NCI-H748 treated with DMSO at 0.1 percent for 48 hours (cell line): ENCODE measurements at regions not wholly inside any gene's neighbourhood (a gene's known extent, or its start where the extent isn't known, plus 50 kb on each side); places are given as distances from the start of the nearest gene placed in this dataset.
"Not testable (repeated sequence)": the region's sequence is repeated elsewhere in the genome, so short reads cannot be mapped to it uniquely, and the experiment has no call there.

Experiments used
- DNase-seq: peaks from one replicate; lab custom pipeline; 2025; lab: John Stamatoyannopoulos, UW

- DNase-seq, result not testable (repeated sequence)
These were observed 122.5 kb upstream of the FBXO28 start for GRCh38 chr1:223991297-223991857.

- DNase-seq, result not testable (repeated sequence)
These were observed 116.2 kb upstream of the TP53BP2 start for GRCh38 chr1:223961985-223962384.

DNA sequence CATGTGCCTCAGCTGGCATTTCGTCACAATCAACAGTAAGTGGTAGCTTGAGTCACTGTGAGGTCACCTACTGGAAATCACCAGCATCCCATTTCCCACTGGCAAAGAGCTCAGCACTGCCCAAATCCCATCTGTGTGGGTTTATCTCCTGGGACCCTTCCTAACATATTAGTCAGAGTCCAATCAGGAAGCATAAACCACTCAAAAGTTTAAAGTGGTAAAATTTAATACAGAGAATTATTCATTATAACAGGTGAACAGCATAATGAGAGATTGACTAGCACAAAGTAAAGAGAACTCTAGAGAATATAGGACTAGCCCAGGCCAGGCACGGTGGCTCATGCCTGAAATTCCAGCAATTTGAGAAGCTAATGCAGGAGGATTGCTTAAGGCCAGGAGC, 107.1 kb upstream of the TP53BP2 start:
- not testable (repeated sequence) for DNase-seq

DNA sequence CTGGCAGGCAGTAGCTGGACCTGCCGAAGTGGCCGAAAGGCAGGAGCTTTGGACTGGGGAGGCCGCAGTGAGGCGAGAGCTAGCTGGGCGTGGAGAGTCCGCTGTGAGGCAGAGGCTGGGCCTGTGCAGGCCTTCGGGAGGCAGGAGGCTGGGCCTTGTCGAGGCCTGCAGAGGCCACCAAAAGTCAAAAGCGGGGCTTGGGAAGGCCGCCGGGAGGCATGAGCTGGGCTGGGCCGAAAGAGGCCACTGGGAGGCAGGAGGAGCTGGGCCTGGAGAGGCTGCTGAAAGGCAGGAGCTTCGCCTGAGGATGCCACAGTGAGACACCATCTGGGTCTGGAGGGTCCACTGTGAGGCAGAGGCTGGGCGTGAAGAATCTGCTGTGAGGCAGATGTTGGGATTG, 105.8 kb upstream of the TP53BP2 start:
- DNase-seq, result not testable (repeated sequence)

GRCh38 chr1:223949944-223950343, 104.2 kb upstream of the TP53BP2 start:
- DNase-seq, result not testable (repeated sequence)

DNA sequence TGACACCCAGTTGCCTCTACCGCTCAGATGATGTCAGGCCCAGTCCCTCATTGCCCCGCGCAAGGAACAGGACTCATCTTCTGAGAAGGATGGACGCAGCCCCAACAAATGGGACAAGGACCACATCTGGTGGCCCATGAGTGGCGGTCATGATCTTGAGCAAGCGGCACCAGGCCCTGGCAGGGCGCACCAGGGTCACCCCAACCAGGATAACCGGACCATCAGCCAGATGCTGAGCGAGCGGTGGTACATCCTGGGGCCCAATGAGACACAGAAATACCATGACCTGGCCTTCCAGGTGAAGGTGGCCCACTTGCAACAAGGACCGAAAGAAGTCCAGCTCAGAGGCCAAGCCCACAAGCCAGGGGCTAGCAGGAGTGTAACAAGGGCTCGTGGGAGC, 102.3 kb upstream of the TP53BP2 start:
- not testable (repeated sequence) for DNase-seq

- DNase-seq, result not testable (repeated sequence)
These were observed 90.8 kb upstream of the TP53BP2 start for GRCh38 chr1:223936592-223936991.

DNA sequence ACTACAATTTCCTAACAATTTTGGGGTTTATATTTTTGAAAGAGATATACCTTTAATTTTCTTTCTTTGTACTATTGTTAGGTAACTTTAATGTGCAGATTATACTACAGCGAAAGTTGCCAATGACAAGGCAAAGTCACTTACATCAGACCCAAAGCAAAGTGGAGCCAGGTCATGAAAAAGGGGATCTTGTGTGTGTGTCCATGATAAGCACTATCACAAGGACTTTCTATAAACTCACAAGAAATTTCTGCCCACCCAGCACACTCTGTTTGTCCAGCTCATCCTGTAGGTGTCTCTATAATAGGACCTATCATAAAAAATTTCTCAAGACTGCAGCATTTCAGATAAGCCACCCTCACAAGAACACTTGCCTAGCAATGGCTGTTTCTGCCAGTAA, 85.7 kb upstream of the TP53BP2 start:
- not testable (repeated sequence) for DNase-seq

DNA sequence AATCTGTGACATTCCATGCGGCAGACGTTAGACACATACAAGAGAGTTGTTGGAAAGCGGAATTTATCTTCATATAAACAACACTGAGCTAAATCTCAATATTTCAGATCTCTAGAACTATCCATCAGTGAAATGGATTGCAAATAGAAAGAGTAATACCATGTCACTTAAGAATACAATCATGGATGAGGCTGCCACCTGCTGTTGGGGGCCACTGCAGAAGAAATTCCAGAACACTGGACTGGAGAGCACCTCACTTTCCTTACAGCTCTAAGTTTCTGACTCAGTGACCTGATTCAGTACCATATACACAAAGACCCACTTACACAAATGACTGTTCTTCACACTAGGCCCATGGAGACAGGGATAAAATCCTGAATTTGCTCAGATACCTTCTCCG, 75.1 kb upstream of the TP53BP2 start:
- not testable (repeated sequence) for DNase-seq

GRCh38 chr1:223915476-223915875, 69.7 kb upstream of the TP53BP2 start:
- DNase-seq, result not testable (repeated sequence)

GRCh38 chr1:223913715-223914114, 68.0 kb upstream of the TP53BP2 start:
- not testable (repeated sequence) for DNase-seq

- DNase-seq, result not testable (repeated sequence)
These were observed 62.3 kb upstream of the TP53BP2 start for GRCh38 chr1:223907943-223908587.

DNA sequence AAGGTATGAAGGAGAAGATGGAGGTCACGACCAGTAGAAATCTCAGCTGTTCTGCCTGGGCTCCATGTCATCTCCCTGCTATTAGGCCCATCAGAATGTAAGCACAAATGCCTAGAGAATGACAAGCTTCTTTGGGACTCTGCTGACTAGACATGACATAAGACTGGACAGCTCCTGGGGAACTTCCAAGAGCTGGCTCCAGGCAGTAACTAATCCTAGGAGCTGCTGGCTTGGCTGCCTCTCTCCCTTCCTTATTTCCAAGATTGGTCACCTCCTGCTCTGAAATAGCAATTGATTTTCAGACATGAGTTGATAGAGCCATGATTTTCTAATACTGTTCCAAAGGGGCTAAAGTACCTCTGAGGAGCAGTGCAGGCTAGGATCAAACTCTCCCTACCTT, 57.5 kb upstream of the TP53BP2 start:
- DNase-seq, result not testable (repeated sequence)

DNA sequence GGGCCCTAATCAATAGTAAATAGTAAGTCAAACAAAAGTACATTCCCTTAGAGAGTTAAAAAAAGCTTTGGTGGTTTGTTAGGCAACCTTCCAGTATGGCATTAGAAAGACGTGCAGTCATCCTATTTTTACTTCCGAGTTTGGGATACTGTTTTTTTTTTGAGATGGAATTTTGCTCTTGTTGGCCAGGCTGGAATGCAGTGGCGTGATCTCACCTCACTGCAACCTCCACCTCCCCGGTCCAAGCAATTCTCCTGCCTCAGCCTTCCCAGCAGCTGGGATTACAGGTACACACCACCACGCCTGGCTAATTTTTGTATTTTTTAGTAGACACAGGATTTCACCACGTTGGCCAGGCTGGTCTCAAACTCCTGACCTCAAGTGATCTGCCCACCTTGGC, 54.0 kb upstream of the TP53BP2 start:
- DNase-seq, result not testable (repeated sequence)

- not testable (repeated sequence) for DNase-seq
These were observed 51.4 kb upstream of the TP53BP2 start for GRCh38 chr1:223897097-223897496.

DNA sequence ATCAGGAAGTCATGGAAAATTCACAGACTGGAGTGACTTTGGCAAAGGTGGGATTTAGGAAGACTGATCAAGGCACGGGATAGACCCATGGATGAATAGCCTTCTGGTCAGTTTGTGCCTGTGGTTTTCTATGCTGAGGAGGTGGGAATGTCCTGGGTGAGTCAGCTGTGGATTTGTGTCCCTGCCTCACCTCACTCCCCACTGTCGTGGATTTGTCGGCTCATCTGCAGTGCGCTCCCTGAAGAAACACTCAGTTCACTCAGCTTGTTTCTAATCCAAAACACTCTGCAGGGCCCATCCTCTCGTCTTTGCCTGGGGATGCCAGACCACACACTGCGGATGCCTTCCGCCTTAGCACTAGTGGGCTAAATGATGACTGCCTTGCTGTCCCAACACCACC, 50.2 kb upstream of the TP53BP2 start:
- not testable (repeated sequence) for DNase-seq
